ENCODE measurements at regions not wholly inside any gene's neighbourhood (a gene's known extent, or its start where the extent isn't known, plus 50 kb on each side); places are given as distances from the start of the nearest gene placed in this dataset.

DNA sequence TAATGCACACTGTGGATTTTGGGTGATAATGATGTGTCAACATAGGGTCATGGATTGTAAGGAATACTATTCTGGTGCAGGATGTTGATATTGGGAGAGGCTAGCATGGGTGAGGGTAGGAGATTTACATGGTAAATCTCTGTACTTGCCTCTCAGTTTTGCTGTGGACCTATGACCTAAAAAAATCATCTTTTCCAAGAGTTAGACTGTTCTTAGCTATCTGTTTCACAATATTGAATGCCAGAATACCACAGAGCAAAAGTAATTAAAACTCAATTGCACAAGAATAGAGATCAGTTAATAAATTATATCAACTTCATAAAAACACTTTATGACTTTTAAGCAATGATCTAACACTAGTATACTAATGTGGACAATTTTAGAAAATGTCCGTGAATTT lies 651.6 kb downstream of the HTR1A start:
- TF ChIP-seq, protein P1, sequence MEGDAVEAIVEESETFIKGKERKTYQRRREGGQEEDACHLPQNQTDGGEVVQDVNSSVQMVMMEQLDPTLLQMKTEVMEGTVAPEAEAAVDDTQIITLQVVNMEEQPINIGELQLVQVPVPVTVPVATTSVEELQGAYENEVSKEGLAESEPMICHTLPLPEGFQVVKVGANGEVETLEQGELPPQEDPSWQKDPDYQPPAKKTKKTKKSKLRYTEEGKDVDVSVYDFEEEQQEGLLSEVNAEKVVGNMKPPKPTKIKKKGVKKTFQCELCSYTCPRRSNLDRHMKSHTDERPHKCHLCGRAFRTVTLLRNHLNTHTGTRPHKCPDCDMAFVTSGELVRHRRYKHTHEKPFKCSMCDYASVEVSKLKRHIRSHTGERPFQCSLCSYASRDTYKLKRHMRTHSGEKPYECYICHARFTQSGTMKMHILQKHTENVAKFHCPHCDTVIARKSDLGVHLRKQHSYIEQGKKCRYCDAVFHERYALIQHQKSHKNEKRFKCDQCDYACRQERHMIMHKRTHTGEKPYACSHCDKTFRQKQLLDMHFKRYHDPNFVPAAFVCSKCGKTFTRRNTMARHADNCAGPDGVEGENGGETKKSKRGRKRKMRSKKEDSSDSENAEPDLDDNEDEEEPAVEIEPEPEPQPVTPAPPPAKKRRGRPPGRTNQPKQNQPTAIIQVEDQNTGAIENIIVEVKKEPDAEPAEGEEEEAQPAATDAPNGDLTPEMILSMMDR (IDR thresholded peaks at IDR 0.05; ENCODE audit: low read depth, low read length), result no peak
- TF ChIP-seq EZH2phosphoT487 (IDR thresholded peaks at IDR 0.05; ENCODE audit: low read depth), result no peak
- Histone ChIP-seq H3K27me3 (ENCODE audit: low read depth, low read length) (no peaks in the 10 kb centered on the region), H4K20me1 (ENCODE audit: insufficient read depth, low read length) (no peaks in the 10 kb centered on the region)

DNA sequence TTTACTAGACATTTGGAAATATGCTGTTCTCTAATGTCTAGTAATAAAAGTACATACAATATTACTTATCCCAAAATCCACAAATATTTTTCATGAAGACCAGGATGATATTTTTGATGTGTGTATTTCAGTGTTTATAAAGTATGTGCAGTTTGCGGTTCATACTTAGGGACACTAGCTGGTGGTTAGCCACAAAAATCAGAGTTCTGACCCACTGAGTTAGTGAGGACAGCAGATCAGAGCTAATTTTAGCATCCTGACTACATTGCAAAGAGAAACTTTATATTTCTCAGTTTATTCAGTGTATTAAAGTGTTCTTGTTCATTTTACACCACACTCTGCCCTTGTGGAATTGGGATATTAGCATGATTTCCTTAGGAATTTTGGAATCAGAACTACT lies 655.3 kb downstream of the HTR1A start:
- no peak overlapping the region for H3K4me2 ChIP-seq (ENCODE audit: low read length)
- TF ChIP-seq, protein P1 (IDR thresholded peaks at IDR 0.05; ENCODE audit: low read depth, low read length), result no peak
- no peak for TF ChIP-seq EZH2phosphoT487 (IDR thresholded peaks at IDR 0.05; ENCODE audit: low read depth)
- H3K27ac ChIP-seq (ENCODE audit: low read length), result no peak overlapping the region

More for the DNA sequence above, 651.6 kb downstream of the HTR1A start:
- Histone ChIP-seq H3K9me3 (ENCODE audit: insufficient read depth, low read length) (no peaks in the 10 kb centered on the region), H3K4me3 (ENCODE audit: low read length) (no peak overlapping the region), H3K79me2 (ENCODE audit: low read length) (no peaks in the 10 kb centered on the region), H3K9ac (ENCODE audit: low read length) (no peak overlapping the region), H3K4me1 (ENCODE audit: low read length) (no peaks in the 10 kb centered on the region), H3K4me2 (ENCODE audit: low read length) (no peak overlapping the region), H2AFZ (ENCODE audit: low read depth, low read length) (no peak overlapping the region), H3K27ac (ENCODE audit: low read length) (no peak overlapping the region), H3K36me3 (replicated peaks; ENCODE audit: low read depth, low read length) (no peaks in the 10 kb centered on the region)

DNA sequence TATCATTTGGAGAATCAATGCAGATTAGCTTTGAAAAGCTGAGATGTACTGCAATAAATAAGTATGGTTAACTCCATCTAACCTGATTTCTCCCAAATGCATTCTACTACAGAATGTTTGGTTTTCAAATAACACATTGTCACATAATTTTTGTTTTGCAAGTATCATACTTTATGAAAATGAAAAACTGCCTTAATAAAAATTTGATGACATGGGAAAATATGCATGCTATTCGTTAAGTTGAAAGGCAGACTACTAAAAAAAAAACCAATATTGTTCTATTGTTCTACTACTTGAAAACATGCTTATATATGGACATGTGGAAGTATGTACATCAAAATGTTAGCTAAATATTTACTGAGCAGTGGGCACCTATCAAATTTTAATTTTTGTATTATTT lies 668.9 kb downstream of the HTR1A start:
- H3K4me1 ChIP-seq (ENCODE audit: low read length), result no peaks in the 10 kb centered on the region
- no peaks in the 10 kb centered on the region for H3K36me3 ChIP-seq (replicated peaks; ENCODE audit: low read depth, low read length)
- no peak overlapping the region for H3K4me2 ChIP-seq (ENCODE audit: low read length)
- no peaks in the 10 kb centered on the region for H3K27me3 ChIP-seq (ENCODE audit: low read depth, low read length)
- no peak overlapping the region for H3K4me3 ChIP-seq (ENCODE audit: low read length)
- no peak overlapping the region for H2AFZ ChIP-seq (ENCODE audit: low read depth, low read length)
- H3K27ac ChIP-seq (ENCODE audit: low read length), result no peak overlapping the region
- H3K79me2 ChIP-seq (ENCODE audit: low read length), result no peaks in the 10 kb centered on the region
- TF ChIP-seq EZH2phosphoT487 (IDR thresholded peaks at IDR 0.05; ENCODE audit: low read depth), result no peak
- TF ChIP-seq, protein P1 (IDR thresholded peaks at IDR 0.05; ENCODE audit: low read depth, low read length), result no peak
- no peak overlapping the region for H3K9ac ChIP-seq (ENCODE audit: low read length)
- no peaks in the 10 kb centered on the region for H4K20me1 ChIP-seq (ENCODE audit: insufficient read depth, low read length)
- H3K9me3 ChIP-seq (ENCODE audit: insufficient read depth, low read length), result no peaks in the 10 kb centered on the region

More for the DNA sequence above, 655.3 kb downstream of the HTR1A start:
- Histone ChIP-seq H3K36me3 (replicated peaks; ENCODE audit: low read depth, low read length) (no peaks in the 10 kb centered on the region), H4K20me1 (ENCODE audit: insufficient read depth, low read length) (no peaks in the 10 kb centered on the region), H3K4me1 (ENCODE audit: low read length) (peaks cover 7% of the 10 kb centered on the region; the same call in 1 of the 2 replicates), H3K9me3 (ENCODE audit: insufficient read depth, low read length) (no peaks in the 10 kb centered on the region), H3K79me2 (ENCODE audit: low read length) (no peaks in the 10 kb centered on the region), H3K27me3 (ENCODE audit: low read depth, low read length) (no peaks in the 10 kb centered on the region), H3K4me3 (ENCODE audit: low read length) (no peak overlapping the region), H2AFZ (ENCODE audit: low read depth, low read length) (no peak overlapping the region), H3K9ac (ENCODE audit: low read length) (no peak overlapping the region)

DNA sequence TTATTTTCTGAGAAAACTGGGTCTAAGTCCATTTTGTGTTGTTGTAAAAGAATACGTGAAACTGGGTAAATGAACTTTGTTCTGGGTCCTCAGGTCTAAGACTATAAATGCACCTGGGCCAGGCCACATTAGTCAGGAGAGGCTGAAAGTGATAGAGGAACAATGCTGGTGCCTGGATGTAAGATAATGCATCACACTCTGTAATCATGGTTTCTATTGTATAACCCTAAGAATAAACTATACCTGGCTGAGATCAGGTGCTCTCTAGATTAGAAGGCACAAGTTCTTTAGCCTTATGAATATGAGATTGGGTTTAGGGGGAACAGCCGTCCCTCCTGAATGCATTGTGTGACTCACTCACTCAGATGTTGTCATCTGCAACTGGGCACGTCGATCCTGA lies 675.5 kb downstream of the HTR1A start:
- H3K27me3 ChIP-seq (ENCODE audit: low read depth, low read length), result no peaks in the 10 kb centered on the region
- H3K4me2 ChIP-seq (ENCODE audit: low read length), result no peak overlapping the region
- no peak overlapping the region for H3K4me3 ChIP-seq (ENCODE audit: low read length)
- no peak overlapping the region for H3K9ac ChIP-seq (ENCODE audit: low read length)
- no peak overlapping the region for H2AFZ ChIP-seq (ENCODE audit: low read depth, low read length)
- H3K4me1 ChIP-seq (ENCODE audit: low read length), result no peaks in the 10 kb centered on the region
- H4K20me1 ChIP-seq (ENCODE audit: insufficient read depth, low read length), result no peaks in the 10 kb centered on the region
- H3K9me3 ChIP-seq (ENCODE audit: insufficient read depth, low read length), result no peaks in the 10 kb centered on the region
- H3K36me3 ChIP-seq (replicated peaks; ENCODE audit: low read depth, low read length), result no peaks in the 10 kb centered on the region
- TF ChIP-seq EZH2phosphoT487 (IDR thresholded peaks at IDR 0.05; ENCODE audit: low read depth), result no peak
- TF ChIP-seq, protein P1 (IDR thresholded peaks at IDR 0.05; ENCODE audit: low read depth, low read length), result no peak
- H3K79me2 ChIP-seq (ENCODE audit: low read length), result no peaks in the 10 kb centered on the region
- H3K27ac ChIP-seq (ENCODE audit: low read length), result no peak overlapping the region
